ENCODE measurements at regions not wholly inside any gene's neighbourhood (a gene's known extent, or its start where the extent isn't known, plus 50 kb on each side); places are given as distances from the start of the nearest gene placed in this dataset.

DNA sequence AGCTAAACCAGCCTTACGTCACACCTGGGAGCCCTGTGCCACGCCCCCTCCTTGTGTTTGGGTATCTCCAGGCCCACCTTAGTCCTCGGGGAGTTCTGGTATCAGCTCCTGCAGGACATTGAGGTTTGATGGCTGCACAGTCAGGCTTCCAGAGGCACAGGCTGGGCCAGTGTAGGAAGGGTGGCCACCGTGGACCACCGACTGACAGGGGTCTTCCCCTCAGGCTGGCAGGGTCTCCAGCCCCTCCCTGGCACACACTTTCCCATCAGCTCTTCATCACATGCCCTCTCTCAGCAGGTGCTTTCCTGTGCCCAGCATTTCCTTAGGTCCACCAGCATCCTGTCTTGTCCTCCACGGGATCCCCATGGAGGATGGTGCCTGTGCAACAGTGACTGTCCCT lies 413.1 kb downstream of the TCERG1L start:
- no peak for TF ChIP-seq CTCF (IDR thresholded peaks at IDR 0.05; ENCODE audit: low read length)
- no peak for TF ChIP-seq EZH2 (IDR thresholded peaks at IDR 0.05; ENCODE audit: borderline replicate concordance, low read length)
